ENCODE measurements at regions not wholly inside any gene's neighbourhood (a gene's known extent, or its start where the extent isn't known, plus 50 kb on each side); places are given as distances from the start of the nearest gene placed in this dataset.

GRCh38 chr4:100722866-100723459, 205.1 kb upstream of the EMCN start:
- no peaks in the 10 kb centered on the region for H4K20me1 ChIP-seq (ENCODE audit: insufficient read depth)
- TF ChIP-seq, protein P1, sequence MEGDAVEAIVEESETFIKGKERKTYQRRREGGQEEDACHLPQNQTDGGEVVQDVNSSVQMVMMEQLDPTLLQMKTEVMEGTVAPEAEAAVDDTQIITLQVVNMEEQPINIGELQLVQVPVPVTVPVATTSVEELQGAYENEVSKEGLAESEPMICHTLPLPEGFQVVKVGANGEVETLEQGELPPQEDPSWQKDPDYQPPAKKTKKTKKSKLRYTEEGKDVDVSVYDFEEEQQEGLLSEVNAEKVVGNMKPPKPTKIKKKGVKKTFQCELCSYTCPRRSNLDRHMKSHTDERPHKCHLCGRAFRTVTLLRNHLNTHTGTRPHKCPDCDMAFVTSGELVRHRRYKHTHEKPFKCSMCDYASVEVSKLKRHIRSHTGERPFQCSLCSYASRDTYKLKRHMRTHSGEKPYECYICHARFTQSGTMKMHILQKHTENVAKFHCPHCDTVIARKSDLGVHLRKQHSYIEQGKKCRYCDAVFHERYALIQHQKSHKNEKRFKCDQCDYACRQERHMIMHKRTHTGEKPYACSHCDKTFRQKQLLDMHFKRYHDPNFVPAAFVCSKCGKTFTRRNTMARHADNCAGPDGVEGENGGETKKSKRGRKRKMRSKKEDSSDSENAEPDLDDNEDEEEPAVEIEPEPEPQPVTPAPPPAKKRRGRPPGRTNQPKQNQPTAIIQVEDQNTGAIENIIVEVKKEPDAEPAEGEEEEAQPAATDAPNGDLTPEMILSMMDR (conservative IDR thresholded peaks at IDR 0.05; ENCODE audit: low read depth, low read length): no peak
- no peak overlapping the region for H3K9ac ChIP-seq
- H3K4me2 ChIP-seq: no peak overlapping the region
- no peak overlapping the region for H3K27ac ChIP-seq
- no peaks in the 10 kb centered on the region for H3K36me3 ChIP-seq (ENCODE audit: insufficient read depth)
- no peak overlapping the region for H2AFZ ChIP-seq (ENCODE audit: low read depth)
- H3K79me2 ChIP-seq (ENCODE audit: insufficient read depth, low read depth): no peaks in the 10 kb centered on the region
- no peaks in the 10 kb centered on the region for H3K4me1 ChIP-seq (ENCODE audit: low read depth, poor library complexity, severe bottlenecking)
- no peak overlapping the region for H3K4me3 ChIP-seq (IDR thresholded peaks at IDR 0.05; ENCODE audit: insufficient read depth, low read depth, low read length)
- no peaks in the 10 kb centered on the region for H3K27me3 ChIP-seq (ENCODE audit: insufficient read depth, low read depth)

GRCh38 chr4:100722133-100722532, 204.3 kb upstream of the EMCN start:
- Histone ChIP-seq H3K27me3 (ENCODE audit: insufficient read depth, low read depth) (no peaks in the 10 kb centered on the region), H3K36me3 (ENCODE audit: insufficient read depth) (no peaks in the 10 kb centered on the region), H3K4me3 (IDR thresholded peaks at IDR 0.05; ENCODE audit: insufficient read depth, low read depth, low read length) (no peak overlapping the region), H3K4me2 (no peak overlapping the region), H2AFZ (ENCODE audit: low read depth) (no peak overlapping the region), H3K4me1 (ENCODE audit: low read depth, poor library complexity, severe bottlenecking) (no peaks in the 10 kb centered on the region), H3K79me2 (ENCODE audit: insufficient read depth, low read depth) (no peaks in the 10 kb centered on the region), H3K27ac (no peak overlapping the region), H4K20me1 (ENCODE audit: insufficient read depth) (no peaks in the 10 kb centered on the region), H3K9ac (no peak overlapping the region)
- TF ChIP-seq, protein P1 (conservative IDR thresholded peaks at IDR 0.05; ENCODE audit: low read depth, low read length): no peak

DNA sequence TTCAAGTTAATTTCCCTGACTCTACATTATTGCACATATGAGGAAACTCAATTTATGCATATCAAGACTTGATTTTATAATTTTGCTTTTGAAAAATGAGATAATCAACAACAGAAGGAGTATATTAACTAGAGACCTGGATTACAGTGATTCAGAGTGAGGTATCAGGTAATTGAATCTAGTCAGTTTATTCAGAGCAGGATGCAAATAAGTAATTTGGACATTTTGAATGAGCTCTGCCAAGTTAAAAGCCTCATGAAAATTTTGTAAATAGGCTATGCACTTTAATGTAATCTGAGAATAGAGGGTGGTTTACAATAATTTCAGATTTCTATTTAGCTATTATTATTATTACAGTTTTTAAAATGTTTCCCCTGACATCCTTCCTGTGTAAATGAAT, 203.7 kb upstream of the EMCN start:
- H3K79me2 ChIP-seq (ENCODE audit: insufficient read depth, low read depth): no peaks in the 10 kb centered on the region
- no peak overlapping the region for H3K27ac ChIP-seq
- no peak overlapping the region for H3K9ac ChIP-seq
- H3K4me3 ChIP-seq (IDR thresholded peaks at IDR 0.05; ENCODE audit: insufficient read depth, low read depth, low read length): no peak overlapping the region
- TF ChIP-seq, protein P1 (conservative IDR thresholded peaks at IDR 0.05; ENCODE audit: low read depth, low read length): no peak
- no peak overlapping the region for H2AFZ ChIP-seq (ENCODE audit: low read depth)
- H3K27me3 ChIP-seq (ENCODE audit: insufficient read depth, low read depth): no peaks in the 10 kb centered on the region
- H4K20me1 ChIP-seq (ENCODE audit: insufficient read depth): no peaks in the 10 kb centered on the region
- no peaks in the 10 kb centered on the region for H3K36me3 ChIP-seq (ENCODE audit: insufficient read depth)
- no peak overlapping the region for H3K4me2 ChIP-seq
- H3K4me1 ChIP-seq (ENCODE audit: low read depth, poor library complexity, severe bottlenecking): no peaks in the 10 kb centered on the region

- no peaks in the 10 kb centered on the region for H4K20me1 ChIP-seq (ENCODE audit: insufficient read depth)
- no peak overlapping the region for H3K9ac ChIP-seq
- H3K79me2 ChIP-seq (ENCODE audit: insufficient read depth, low read depth): no peaks in the 10 kb centered on the region
- H3K36me3 ChIP-seq (ENCODE audit: insufficient read depth): no peaks in the 10 kb centered on the region
- TF ChIP-seq, protein P1 (conservative IDR thresholded peaks at IDR 0.05; ENCODE audit: low read depth, low read length): no peak
- no peak overlapping the region for H3K4me2 ChIP-seq
- H3K27me3 ChIP-seq (ENCODE audit: insufficient read depth, low read depth): no peaks in the 10 kb centered on the region
- no peak overlapping the region for H3K4me3 ChIP-seq (IDR thresholded peaks at IDR 0.05; ENCODE audit: insufficient read depth, low read depth, low read length)
- no peaks in the 10 kb centered on the region for H3K4me1 ChIP-seq (ENCODE audit: low read depth, poor library complexity, severe bottlenecking)
- H3K27ac ChIP-seq: no peak overlapping the region
- H2AFZ ChIP-seq (ENCODE audit: low read depth): no peak overlapping the region
Measured at GRCh38 chr4:100721077-100721476, 203.3 kb upstream of the EMCN start.

Data from KMS-11 (cell line).